Suppressor macrophage (primary cell): ENCODE measurements at regions not wholly inside any gene's neighbourhood (a gene's known extent, or its start where the extent isn't known, plus 50 kb on each side); places are given as distances from the start of the nearest gene placed in this dataset.
A peak's percentile ranks its signal among the peaks of the same experiment; 100 is the strongest.

Experiments
- DNase-seq, 4 experiments: peaks; one replicate each; pipeline ENCODE4 v3.0.0-alpha.2; 2020 to 2022

- no peak for DNase-seq
Measured at GRCh38 chr3:117310536-117310935, 601.0 kb downstream of the TUSC7 start.

GRCh38 chr3:117314441-117315150, 605.0 kb downstream of the TUSC7 start:
- no peak for DNase-seq

GRCh38 chr3:117322866-117323265, 613.3 kb downstream of the TUSC7 start:
- DNase-seq = peak in 3 of 4 experiments; percentile 1 to 46 (median 2)

- DNase-seq = peak; percentile 3 to 53 (median 28)
Measured at GRCh38 chr3:117346901-117347300, 637.3 kb downstream of the TUSC7 start.

GRCh38 chr3:117348884-117349283, 639.3 kb downstream of the TUSC7 start:
- no peak for DNase-seq

- DNase-seq = no peak
Measured at GRCh38 chr3:117349566-117349965, 640.0 kb downstream of the TUSC7 start.

GRCh38 chr3:117350371-117350770, 640.8 kb downstream of the TUSC7 start:
- no peak for DNase-seq

GRCh38 chr3:117355566-117355965, 646.0 kb downstream of the TUSC7 start:
- peak; percentile 23 to 50 (median 42) for DNase-seq

GRCh38 chr3:117356091-117356705, 646.6 kb downstream of the TUSC7 start:
- no peak for DNase-seq

GRCh38 chr3:117358717-117359314, 649.2 kb downstream of the TUSC7 start:
- no peak for DNase-seq

GRCh38 chr3:117366574-117366973, 657.0 kb downstream of the TUSC7 start:
- no peak for DNase-seq

GRCh38 chr3:117367861-117368260, 658.3 kb downstream of the TUSC7 start:
- no peak for DNase-seq

- DNase-seq = no peak
Measured at GRCh38 chr3:117380631-117381030, 671.1 kb downstream of the TUSC7 start.

GRCh38 chr3:117393119-117393518, 683.5 kb downstream of the TUSC7 start:
- no peak for DNase-seq

GRCh38 chr3:117398141-117398899, 688.7 kb downstream of the TUSC7 start:
- no peak for DNase-seq

GRCh38 chr3:117399311-117400078, 689.9 kb downstream of the TUSC7 start:
- no peak for DNase-seq

GRCh38 chr3:117400303-117400702, 690.7 kb downstream of the TUSC7 start:
- DNase-seq = no peak

- DNase-seq = peak in 2 of 4 experiments; percentile 62 to 63
Measured at GRCh38 chr3:117404141-117404540, 694.6 kb downstream of the TUSC7 start.

- no peak for DNase-seq
Measured at GRCh38 chr3:117404730-117405129, 695.2 kb downstream of the TUSC7 start.

GRCh38 chr3:117405359-117405758, 695.8 kb downstream of the TUSC7 start:
- DNase-seq = no peak

- DNase-seq = peak; percentile 23 to 31 (median 26)
Measured at GRCh38 chr3:117407317-117407716, 697.7 kb downstream of the TUSC7 start.

- no peak for DNase-seq
Measured at GRCh38 chr3:117408811-117409210, 699.2 kb downstream of the TUSC7 start.
